ENCODE measurements at regions not wholly inside any gene's neighbourhood (a gene's known extent, or its start where the extent isn't known, plus 50 kb on each side); places are given as distances from the start of the nearest gene placed in this dataset.

DNA sequence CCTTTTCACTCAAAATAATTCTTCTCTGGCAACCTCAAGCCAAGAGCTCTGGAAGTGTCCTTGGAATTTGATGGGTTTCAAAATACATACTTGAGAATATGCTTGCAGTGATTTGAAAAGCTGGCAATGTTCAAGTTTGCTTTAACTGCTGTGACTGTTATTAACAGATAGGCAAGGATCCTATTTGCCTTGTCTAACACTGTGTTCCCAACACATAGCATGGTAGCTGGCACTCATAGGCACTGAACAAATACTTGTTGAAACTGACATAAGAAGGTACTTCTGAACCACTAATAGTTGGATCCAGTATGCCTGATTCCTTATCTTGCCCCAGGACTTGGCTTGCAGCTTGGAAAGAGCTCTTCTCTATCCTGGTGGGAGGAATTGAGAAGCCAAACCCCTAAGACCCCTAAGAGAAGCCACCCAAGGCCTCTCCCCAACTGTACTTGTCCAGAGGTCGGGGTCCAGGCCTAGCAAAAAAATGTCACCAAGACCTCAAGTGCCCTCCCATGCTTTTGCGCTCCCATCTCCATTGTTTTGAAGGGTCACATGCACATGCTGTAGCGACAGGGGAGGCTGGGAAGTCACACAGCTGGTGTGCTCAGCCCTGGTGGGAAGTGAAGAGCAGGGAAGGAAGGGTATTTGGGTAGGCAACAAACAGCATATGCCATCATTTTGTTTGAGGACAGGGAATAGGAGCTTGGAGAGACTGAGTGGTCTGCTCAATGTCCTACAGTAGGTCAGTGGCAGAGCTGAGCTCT lies 118.4 kb upstream of the HAAO start:
- no peak for DNase-seq
- Histone ChIP-seq H3K9me3 (replicated peaks) (no peaks in the 10 kb centered on the region), H3K4me1 (peaks cover 17% of the 10 kb centered on the region), H3K36me3 (no peaks in the 10 kb centered on the region), H3K27me3 (peaks cover 5% of the 10 kb centered on the region; the same call in 1 of the 2 replicates), H3K27ac (no peak overlapping the region), H3K4me3 (no peak overlapping the region)

DNA sequence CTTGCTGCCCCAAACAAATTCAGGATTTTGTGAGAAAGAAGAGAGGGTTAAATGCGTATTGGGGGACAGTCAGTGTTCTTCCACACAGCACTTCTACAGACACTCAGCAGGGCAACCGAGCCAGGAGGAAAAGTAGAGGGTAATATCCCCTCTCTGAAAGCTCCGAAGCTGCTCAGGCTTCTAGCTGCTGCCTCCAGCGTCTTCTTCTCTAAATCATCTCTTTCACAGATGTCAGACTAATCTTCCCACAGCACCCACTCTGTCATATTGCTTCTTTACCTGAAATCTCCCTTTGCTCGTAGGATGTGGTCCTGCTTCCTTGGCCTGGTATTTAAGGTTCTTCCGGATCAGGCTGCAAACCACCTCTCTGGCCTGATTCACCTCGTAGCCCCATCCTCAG lies 117.6 kb upstream of the HAAO start:
- Histone ChIP-seq H3K4me3 (no peak overlapping the region), H3K4me1 (peaks cover 22% of the 10 kb centered on the region), H3K36me3 (no peaks in the 10 kb centered on the region), H3K27me3 (peaks cover 5% of the 10 kb centered on the region; the same call in 1 of the 2 replicates), H3K27ac (no peak overlapping the region), H3K9me3 (replicated peaks) (no peaks in the 10 kb centered on the region)
- DNase-seq, result no peak

DNA sequence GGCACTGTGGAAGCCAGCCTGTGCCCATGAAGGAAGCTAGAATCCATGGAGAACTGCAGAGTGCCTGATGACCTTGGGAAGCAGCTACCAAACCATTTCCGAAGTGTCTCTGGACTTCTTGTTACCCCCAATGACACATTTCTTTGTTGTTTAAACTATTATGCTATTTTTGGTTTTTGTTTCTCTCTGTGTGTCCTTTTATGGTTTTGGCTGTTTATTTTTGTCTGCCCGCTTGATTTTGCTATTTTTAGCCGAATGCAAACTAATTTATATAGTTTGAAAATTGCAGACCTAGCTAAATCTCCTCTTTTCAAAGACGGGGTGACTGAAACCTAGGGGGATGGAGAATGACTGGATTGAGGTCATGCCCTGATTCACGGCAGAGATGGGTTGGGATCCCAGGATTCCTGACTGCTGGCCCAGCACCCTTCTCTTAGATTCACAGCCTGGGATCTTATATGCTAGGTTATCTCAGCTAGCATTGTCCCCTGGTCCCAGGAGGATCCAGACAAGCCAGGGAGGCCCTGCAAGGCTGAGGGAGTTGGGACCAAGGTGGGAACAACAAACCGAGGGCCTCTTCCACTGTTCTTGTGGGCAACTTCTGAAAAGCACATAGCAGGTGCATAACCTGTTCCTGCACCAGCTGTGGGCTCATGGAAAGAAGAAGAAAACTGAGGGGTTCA lies 116.3 kb upstream of the HAAO start:
- H3K4me3 ChIP-seq, result no peak overlapping the region
- no peak for DNase-seq
- peaks cover 4% of the 10 kb centered on the region; the same call in 1 of the 2 replicates for H3K27me3 ChIP-seq
- no peaks in the 10 kb centered on the region for H3K36me3 ChIP-seq
- no peaks in the 10 kb centered on the region for H3K9me3 ChIP-seq (replicated peaks)
- H3K27ac ChIP-seq, result no peak overlapping the region
- peaks cover 28% of the 10 kb centered on the region for H3K4me1 ChIP-seq

DNA sequence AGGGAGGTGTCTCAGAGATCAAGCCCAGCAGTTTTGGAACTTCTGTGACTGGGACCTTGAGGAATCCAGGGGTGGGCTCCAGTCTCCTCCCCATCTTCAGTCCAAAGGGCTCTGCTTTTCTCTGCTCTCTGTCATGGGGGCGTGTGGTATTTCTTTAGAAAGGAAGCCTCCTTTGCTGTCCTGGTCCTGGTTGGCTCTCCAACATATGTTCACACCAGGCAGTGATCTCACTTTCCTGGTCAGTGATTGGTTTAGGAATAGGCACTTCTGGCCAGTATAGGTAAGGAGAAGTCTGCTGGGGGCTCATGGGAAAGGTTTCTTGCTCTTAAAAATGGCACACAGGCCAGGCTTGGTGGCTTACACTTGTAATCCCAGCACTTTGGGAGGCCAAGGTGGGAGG lies 115.5 kb upstream of the HAAO start:
- no peak for DNase-seq
- no peak overlapping the region for H3K4me3 ChIP-seq
- peaks cover 4% of the 10 kb centered on the region; the same call in 1 of the 2 replicates for H3K27me3 ChIP-seq
- H3K27ac ChIP-seq, result no peak overlapping the region
- peaks cover 28% of the 10 kb centered on the region for H3K4me1 ChIP-seq
- no peaks in the 10 kb centered on the region for H3K36me3 ChIP-seq
- no peaks in the 10 kb centered on the region for H3K9me3 ChIP-seq (replicated peaks)

DNA sequence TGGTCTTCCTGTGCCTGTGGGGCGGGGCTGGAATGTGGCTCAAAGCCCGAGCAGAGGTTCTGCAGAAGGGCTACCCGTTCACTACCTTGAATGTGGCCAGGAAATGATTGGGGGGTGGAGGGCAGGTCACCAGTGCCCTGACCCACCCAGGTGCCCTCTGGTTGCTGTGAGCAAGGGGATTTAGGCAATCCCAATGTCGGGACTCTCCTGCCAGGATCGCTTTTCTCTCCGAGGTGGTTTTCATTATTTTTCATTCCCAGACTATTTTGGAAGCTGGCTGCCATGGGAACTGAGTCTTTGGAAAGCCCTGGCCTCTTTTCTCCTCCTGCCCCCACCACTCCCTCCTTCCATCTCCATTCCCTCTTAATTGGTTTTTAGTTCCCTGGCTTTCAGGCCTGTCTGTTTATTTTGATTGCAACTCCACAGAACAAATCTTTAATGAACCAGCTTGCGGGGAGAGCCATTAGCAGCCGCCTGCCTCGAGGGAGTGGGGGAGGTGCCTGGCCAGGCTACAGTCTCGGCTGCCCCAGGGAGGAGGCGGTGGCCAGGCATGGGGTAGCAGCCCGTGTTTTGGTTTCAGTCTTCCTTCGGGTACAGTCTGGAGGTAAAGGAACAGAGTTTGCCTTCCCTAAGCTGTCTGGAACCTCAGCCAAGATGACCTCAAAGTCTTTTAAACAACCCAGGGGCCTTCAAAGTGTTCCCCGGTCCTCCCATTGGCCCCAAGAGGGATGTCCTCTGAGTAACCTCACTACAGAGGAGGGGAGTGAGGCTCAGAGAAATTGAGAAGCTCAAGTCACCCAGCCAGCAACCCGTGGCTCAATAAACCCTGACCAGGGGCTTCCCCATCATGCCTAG lies 114.4 kb upstream of the HAAO start:
- H3K36me3 ChIP-seq, result no peaks in the 10 kb centered on the region
- peaks cover 28% of the 10 kb centered on the region for H3K4me1 ChIP-seq
- H3K27me3 ChIP-seq, result peaks cover 4% of the 10 kb centered on the region; the same call in 1 of the 2 replicates
- H3K27ac ChIP-seq, result no peak overlapping the region; the same call in 1 of the 2 replicates
- peak; percentile 59 to 71 for DNase-seq
- peak overlapping the region; percentile 44 for H3K4me3 ChIP-seq
- H3K9me3 ChIP-seq (replicated peaks), result no peaks in the 10 kb centered on the region

DNA sequence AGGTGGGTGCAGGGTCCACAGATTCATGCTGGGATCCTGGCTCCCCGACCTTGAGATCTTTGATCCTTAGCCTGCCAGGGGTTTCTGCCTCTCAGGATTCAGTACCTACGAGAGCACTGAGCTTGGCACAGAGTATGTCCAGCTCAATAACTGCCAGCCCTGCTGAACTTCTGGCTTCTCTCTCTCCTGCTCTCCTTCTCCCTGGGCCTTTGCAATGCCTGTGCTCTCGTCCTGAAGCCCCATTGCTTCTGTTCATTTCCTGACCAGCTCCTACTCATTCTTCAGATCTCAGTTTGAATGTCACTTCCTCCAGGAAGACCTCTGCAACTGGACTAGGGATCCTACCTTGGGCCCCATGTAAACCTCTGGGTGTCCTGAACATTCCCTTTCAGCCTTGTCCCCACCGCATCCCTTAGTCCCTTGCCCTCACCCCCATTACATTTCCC lies 113.8 kb upstream of the HAAO start:
- Histone ChIP-seq H3K9me3 (replicated peaks) (no peaks in the 10 kb centered on the region), H3K27me3 (peaks cover 4% of the 10 kb centered on the region; the same call in 1 of the 2 replicates), H3K36me3 (no peaks in the 10 kb centered on the region), H3K4me3 (peak overlapping the region; percentile 44), H3K27ac (no peak overlapping the region; the same call in 1 of the 2 replicates), H3K4me1 (peaks cover 28% of the 10 kb centered on the region)
- DNase-seq, result no peak

DNA sequence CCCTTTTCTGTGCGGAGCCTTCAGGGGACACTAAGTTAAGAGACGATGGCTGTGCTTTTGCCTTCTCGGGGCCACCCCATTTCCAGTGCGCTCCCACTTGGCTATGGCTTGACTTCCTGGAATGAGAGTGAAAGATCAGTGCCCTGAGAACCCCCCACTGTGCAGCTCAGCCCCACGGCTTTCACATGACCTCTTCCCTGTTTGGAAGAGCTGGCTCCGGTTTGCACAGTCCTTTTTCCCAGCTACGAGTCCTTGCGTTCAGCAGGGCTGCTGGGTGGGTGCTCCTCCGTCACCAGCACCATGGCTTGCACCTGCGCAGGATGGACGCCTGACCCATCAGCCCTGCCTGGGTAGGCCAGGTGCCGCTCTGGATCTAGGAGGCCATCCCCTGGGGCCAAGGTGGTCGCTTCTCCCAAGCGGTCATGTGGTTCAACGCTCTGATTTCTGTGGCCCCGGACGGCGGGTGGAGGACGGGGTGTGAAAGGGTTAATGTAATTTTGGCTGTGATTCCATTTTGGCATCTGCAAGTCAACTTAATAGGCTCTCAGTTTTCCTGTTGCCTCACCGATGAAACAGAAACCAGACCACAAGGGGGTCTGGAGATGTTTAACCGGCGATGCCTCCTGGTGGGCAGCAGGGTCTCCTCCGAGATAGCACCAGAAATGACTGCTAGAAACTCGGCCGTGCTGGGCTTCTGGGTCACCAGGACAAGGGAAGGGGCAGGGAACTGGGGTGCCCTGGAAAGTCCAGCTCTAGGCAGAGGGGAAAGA lies 113.1 kb upstream of the HAAO start:
- DNase-seq, result peak; percentile 45 to 58
- H3K27ac ChIP-seq, result no peak overlapping the region
- peaks cover 4% of the 10 kb centered on the region; the same call in 1 of the 2 replicates for H3K27me3 ChIP-seq
- peaks cover 28% of the 10 kb centered on the region for H3K4me1 ChIP-seq
- H3K9me3 ChIP-seq (replicated peaks), result no peaks in the 10 kb centered on the region
- H3K4me3 ChIP-seq, result peak overlapping the region; percentile 44
- H3K36me3 ChIP-seq, result no peaks in the 10 kb centered on the region

DNA sequence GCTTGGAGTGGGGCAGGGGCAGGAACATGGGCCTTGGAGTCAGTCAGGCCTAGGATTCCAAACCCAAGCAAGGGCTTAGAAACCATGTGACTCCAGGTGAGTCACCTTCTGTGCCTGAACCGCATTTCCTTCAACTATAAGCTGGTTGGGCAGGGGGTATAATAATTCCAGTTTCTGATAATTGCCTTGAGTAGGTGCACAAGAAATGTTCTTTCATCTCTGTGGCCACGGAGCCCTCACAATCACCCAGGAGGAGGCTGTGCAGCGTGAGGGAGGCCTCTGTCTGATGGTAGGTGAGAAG lies 112.1 kb upstream of the HAAO start:
- Histone ChIP-seq H3K9me3 (replicated peaks) (no peaks in the 10 kb centered on the region), H3K27me3 (peaks cover 4% of the 10 kb centered on the region; the same call in 1 of the 2 replicates), H3K4me3 (no peak overlapping the region), H3K36me3 (no peaks in the 10 kb centered on the region), H3K4me1 (peaks cover 28% of the 10 kb centered on the region), H3K27ac (no peak overlapping the region)
- DNase-seq, result no peak

DNA sequence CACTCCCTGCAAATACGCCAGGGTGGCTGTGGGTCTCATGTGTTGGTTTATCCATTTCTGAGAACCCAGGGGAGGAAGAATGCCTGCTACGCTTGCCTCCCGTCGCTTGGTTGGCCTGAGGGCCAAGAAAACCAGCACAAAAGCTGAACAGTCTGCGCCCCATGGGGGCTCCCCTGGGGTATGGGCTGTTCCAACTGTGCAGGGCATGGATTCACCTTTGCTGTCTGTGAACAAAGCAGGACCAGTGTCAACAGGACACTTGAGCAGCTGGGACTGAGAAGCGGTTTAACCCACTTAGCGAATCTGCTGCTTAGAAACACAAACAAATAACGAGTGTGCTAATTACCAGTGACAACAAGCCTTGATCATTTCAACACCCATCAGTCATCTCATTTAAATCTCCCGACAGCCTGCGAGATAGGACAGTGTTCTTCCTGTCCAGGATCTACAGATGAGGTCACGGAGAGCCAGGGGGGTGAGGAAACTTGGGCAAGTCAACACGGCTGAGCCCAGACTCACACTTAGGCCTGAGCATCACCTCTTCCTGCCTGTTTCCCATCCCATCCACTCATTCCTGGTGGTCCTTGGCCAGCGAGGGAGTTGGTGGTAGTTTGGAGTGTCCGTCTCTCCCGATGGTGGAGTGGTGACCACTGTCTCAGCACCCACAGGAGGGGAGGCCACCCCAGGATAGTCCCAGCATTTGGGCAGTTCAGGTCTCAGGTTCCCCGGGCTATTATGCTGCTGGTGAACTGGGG lies 111.6 kb upstream of the HAAO start:
- no peak overlapping the region for H3K27ac ChIP-seq
- H3K4me1 ChIP-seq, result peaks cover 28% of the 10 kb centered on the region
- no peak overlapping the region for H3K4me3 ChIP-seq
- H3K9me3 ChIP-seq (replicated peaks), result no peaks in the 10 kb centered on the region
- peak in 1 of 2 experiments; percentile 36 for DNase-seq
- peaks cover 4% of the 10 kb centered on the region; the same call in 1 of the 2 replicates for H3K27me3 ChIP-seq
- H3K36me3 ChIP-seq, result no peaks in the 10 kb centered on the region

DNA sequence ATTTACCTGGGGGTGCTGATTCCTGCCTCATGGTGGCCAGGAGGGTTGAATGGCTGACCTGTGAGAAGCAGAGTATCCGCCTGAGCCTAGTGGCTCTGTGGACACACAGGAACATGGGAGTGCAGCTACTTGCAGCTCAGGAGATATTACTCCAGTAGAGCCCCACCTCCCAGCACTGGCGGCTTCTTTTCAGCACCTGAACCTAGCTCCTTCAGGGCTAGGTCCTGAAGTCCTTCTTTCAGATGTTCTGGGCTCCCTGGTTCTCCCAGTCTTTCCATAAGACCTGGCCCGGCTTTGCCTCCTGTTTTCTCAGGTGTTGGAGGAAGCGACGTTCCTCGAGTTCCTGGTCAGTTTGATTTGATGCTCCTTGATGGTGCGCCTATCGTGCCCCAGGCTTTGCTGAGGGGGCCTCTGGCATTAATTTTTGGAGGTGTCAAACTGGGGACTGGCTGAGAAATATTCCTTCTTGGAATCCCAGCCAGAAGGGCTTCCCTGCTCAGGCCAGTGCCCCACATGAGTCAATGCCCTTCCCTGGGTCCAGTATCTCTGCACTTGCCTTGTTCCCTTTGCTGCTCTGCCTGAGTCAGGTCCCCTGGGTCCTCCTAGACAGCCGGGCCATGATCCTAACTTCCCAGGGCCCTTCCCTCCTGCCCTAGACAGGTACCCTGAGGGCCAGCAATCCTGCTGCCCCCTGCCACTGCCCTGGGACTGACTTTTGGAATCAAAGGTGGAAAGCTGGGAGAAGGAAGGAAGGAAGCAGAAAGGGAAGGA lies 110.7 kb upstream of the HAAO start:
- no peaks in the 10 kb centered on the region for H3K9me3 ChIP-seq (replicated peaks)
- no peak overlapping the region for H3K27ac ChIP-seq
- no peaks in the 10 kb centered on the region for H3K36me3 ChIP-seq
- H3K27me3 ChIP-seq, result peaks cover 4% of the 10 kb centered on the region; the same call in 1 of the 2 replicates
- H3K4me3 ChIP-seq, result no peak overlapping the region
- peaks cover 28% of the 10 kb centered on the region for H3K4me1 ChIP-seq
- DNase-seq, result no peak

DNA sequence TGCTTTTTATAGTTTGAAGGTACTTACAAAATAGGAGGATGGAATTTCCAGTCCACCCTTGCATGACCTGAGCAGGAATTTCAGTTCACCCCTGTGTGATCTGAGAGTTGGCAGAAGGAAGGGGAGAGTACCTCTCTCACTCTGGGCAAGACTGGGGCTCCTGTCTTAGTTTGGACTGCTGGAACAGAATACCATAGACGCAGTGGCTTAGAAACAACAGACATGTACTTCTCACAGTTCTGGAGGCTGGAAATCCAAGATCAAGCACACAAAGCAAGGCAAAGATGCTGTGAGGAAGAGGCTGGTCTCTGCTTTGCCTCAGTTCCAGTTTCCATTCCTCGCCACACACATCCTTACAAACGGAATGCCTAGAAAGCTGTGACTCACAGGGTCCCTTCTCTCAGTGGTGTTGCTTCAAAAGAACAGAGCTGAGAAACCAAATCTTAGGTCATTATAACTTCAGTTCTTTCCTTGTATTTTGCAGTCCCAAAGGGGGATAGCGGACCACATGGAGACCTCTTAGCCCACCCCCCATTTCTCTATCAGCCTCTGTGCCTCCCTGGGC lies 108.8 kb upstream of the HAAO start:
- Histone ChIP-seq H3K27ac (no peak overlapping the region), H3K9me3 (replicated peaks) (no peaks in the 10 kb centered on the region), H3K4me1 (peaks cover 14% of the 10 kb centered on the region; the same call in 1 of the 2 replicates), H3K36me3 (no peaks in the 10 kb centered on the region), H3K4me3 (no peak overlapping the region), H3K27me3 (peaks cover 4% of the 10 kb centered on the region; the same call in 1 of the 2 replicates)
- no peak for DNase-seq

DNA sequence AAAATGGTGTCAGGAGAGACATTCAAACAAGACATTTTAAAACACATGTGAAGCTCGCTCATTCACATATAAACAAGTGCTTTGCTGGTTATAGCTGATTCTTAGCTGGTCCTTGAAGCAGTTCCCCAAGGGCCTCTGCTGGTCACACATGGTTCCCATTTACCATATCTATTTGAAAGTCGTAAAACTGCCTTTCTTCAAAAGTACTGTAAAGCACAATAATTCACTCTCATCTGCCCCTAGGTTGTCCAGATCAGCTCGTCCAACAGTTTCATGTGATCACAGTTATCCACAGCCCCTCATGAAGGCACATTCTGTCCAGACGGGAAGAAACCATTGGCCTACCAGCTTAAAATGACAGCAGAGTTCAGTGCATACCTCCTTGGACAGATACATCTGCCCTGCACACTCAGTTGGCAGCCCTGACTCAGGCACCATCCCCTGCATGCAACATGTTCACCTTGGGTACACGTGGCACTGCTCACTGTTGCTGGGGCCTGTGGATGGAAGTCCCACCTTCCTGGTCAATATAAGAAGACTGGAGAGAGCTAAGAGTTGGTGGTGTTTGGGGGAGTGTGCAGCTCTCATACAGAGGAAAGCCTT lies 108.0 kb upstream of the HAAO start:
- H3K27me3 ChIP-seq, result peaks cover 4% of the 10 kb centered on the region; the same call in 1 of the 2 replicates
- H3K36me3 ChIP-seq, result no peaks in the 10 kb centered on the region

More for the DNA sequence above, 108.0 kb upstream of the HAAO start:
- H3K27ac ChIP-seq, result no peak overlapping the region
- no peak overlapping the region for H3K4me3 ChIP-seq
- DNase-seq, result no peak
- H3K4me1 ChIP-seq, result peaks cover 7% of the 10 kb centered on the region; the same call in 1 of the 2 replicates
- H3K9me3 ChIP-seq (replicated peaks), result no peaks in the 10 kb centered on the region

Data from SJCRH30 (cell line).